RWPE2 (cell line): ENCODE measurements at regions not wholly inside any gene's neighbourhood (a gene's known extent, or its start where the extent isn't known, plus 50 kb on each side); places are given as distances from the start of the nearest gene placed in this dataset.

Experiments
- ATAC-seq: fragments of 200-7000 bp; cut with Tn5 transposase; 3 replicates; pipeline ENCODE4 v1.9.1; 2021; ENCODE audit warnings: low read depth
- DNase-seq: peaks from one replicate; pipeline ENCODE4 v3.0.0-alpha.2; 2020; ENCODE audit warnings: low spot score
- H3K27ac ChIP-seq: fragments of 450-650 bp; 2 replicates; pipeline ENCODE4 v1.5.1; 2017; ENCODE audit warnings: mild to moderate bottlenecking; ENCODE audit not compliant: poor library complexity, severe bottlenecking
- H3K27me3 ChIP-seq: fragments of 250-450 bp; sonication (Bioruptor Pico); 2 replicates; pipeline ENCODE4 v1.5.1; 2021; ENCODE audit warnings: mild to moderate bottlenecking, moderate library complexity; ENCODE audit not compliant: insufficient read depth, poor library complexity, severe bottlenecking
- H3K36me3 ChIP-seq: fragments of 250-450 bp; sonication (Bioruptor Pico); 2 replicates; pipeline ENCODE4 v1.5.1; 2020; ENCODE audit warnings: low read depth, mild to moderate bottlenecking, moderate library complexity
- H3K4me1 ChIP-seq: fragments of 250-450 bp; sonication (Bioruptor Pico); 2 replicates; pipeline ENCODE4 v1.5.1; 2021; ENCODE audit warnings: mild to moderate bottlenecking, moderate library complexity; ENCODE audit not compliant: insufficient read depth, poor library complexity, severe bottlenecking
- H3K4me3 ChIP-seq: fragments of 250-450 bp; sonication (Bioruptor Pico); 2 replicates; pipeline ENCODE4 v1.5.1; 2021; ENCODE audit warnings: mild to moderate bottlenecking, moderate library complexity; ENCODE audit not compliant: severe bottlenecking
- H3K9me3 ChIP-seq: fragments of 250-450 bp; sonication (Bioruptor Pico); 2 replicates; pipeline ENCODE4 v1.5.1; 2021; ENCODE audit warnings: mild to moderate bottlenecking, moderate library complexity; ENCODE audit not compliant: severe bottlenecking
- TF ChIP-seq, protein P1 (sequence below): fragments of 450-650 bp; IDR thresholded peaks from one replicate; pipeline ENCODE4 v1.5.1; 2017; ENCODE audit warnings: mild to moderate bottlenecking, moderate library complexity; ENCODE audit not compliant: poor library complexity, severe bottlenecking

- Histone ChIP-seq H3K9me3 (no peaks in the 10 kb centered on the region), H3K36me3 (no peaks in the 10 kb centered on the region), H3K27ac (no peak overlapping the region), H3K27me3 (no peaks in the 10 kb centered on the region), H3K4me1 (no peaks in the 10 kb centered on the region), H3K4me3 (no peak overlapping the region)
- TF ChIP-seq, protein P1, sequence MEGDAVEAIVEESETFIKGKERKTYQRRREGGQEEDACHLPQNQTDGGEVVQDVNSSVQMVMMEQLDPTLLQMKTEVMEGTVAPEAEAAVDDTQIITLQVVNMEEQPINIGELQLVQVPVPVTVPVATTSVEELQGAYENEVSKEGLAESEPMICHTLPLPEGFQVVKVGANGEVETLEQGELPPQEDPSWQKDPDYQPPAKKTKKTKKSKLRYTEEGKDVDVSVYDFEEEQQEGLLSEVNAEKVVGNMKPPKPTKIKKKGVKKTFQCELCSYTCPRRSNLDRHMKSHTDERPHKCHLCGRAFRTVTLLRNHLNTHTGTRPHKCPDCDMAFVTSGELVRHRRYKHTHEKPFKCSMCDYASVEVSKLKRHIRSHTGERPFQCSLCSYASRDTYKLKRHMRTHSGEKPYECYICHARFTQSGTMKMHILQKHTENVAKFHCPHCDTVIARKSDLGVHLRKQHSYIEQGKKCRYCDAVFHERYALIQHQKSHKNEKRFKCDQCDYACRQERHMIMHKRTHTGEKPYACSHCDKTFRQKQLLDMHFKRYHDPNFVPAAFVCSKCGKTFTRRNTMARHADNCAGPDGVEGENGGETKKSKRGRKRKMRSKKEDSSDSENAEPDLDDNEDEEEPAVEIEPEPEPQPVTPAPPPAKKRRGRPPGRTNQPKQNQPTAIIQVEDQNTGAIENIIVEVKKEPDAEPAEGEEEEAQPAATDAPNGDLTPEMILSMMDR = no peak
- ATAC-seq (no peak), DNase-seq (no peak)
These were observed 569.9 kb downstream of the BUD13 start for GRCh38 chr11:116202922-116203321.

- peak; percentile 11 for DNase-seq
- TF ChIP-seq, protein P1 = no peak
These were observed 572.2 kb downstream of the BUD13 start for GRCh38 chr11:116200564-116200963.

GRCh38 chr11:116199182-116199581 is 573.6 kb downstream of the BUD13 start:
- TF ChIP-seq, protein P1 = no peak
- no peak overlapping the region for H3K4me3 ChIP-seq
- ATAC-seq (no peak), DNase-seq (no peak)
- H3K27ac ChIP-seq = no peak overlapping the region
- H3K9me3 ChIP-seq = no peaks in the 10 kb centered on the region
- H3K4me1 ChIP-seq = no peaks in the 10 kb centered on the region
- H3K27me3 ChIP-seq = no peaks in the 10 kb centered on the region
- H3K36me3 ChIP-seq = no peaks in the 10 kb centered on the region

More at GRCh38 chr11:116200564-116200963, 572.2 kb downstream of the BUD13 start:
- no peak for ATAC-seq
- Histone ChIP-seq H3K4me1 (no peaks in the 10 kb centered on the region), H3K27me3 (no peaks in the 10 kb centered on the region), H3K36me3 (no peaks in the 10 kb centered on the region), H3K4me3 (no peak overlapping the region), H3K27ac (no peak overlapping the region), H3K9me3 (no peaks in the 10 kb centered on the region)

DNA sequence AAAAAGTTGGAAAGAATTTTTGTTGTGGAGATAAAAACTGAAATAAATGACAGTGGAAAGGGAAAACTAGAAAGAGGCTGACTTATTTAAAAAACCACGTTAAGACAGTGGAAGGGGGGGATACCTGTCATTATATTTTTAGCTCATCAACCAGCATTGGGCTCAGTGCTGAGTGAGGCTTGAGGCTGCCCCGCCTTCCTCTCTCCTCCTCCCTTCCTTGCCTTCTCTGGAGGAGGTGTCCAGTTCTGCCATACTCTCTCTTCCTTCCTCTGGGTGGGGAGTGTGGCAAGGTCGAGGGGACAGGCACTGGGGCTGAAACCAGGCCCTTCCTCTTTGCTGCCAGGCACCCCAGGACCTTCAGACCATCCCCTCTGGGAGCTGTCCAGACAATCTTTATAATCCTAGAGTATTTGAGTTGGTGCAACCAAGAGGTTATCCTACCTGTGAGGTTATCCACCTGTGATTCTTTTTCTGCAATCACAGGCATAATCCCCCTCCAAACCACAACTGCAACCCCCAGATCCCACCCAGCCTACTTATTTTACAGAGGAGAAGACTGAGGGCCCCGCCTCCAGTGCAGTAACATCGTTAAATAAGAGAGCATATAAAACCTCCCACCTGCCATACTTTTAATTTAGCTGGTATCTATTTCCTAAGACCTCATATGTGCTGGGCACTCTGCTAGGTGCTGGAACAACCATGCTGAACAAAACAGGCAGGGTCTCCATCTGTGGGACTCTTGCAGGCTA is 578.5 kb downstream of the BUD13 start:
- no peak for ATAC-seq
- H3K9me3 ChIP-seq = no peaks in the 10 kb centered on the region
- TF ChIP-seq, protein P1 = no peak
- H3K4me3 ChIP-seq = no peak overlapping the region
- no peak for DNase-seq
- H3K27ac ChIP-seq = no peak overlapping the region
- H3K36me3 ChIP-seq = no peaks in the 10 kb centered on the region
- H3K4me1 ChIP-seq = no peaks in the 10 kb centered on the region
- peaks cover 3% of the 10 kb centered on the region for H3K27me3 ChIP-seq

- TF ChIP-seq, protein P1 = no peak
- no peak for DNase-seq
- no peaks in the 10 kb centered on the region for H3K9me3 ChIP-seq
- H3K27me3 ChIP-seq = peaks cover 3% of the 10 kb centered on the region
- no peaks in the 10 kb centered on the region for H3K4me1 ChIP-seq
- peak; percentile 68 for ATAC-seq
- peak overlapping the region; percentile 19 for H3K4me3 ChIP-seq
- no peak overlapping the region for H3K27ac ChIP-seq
- H3K36me3 ChIP-seq = no peaks in the 10 kb centered on the region
These were observed 579.3 kb downstream of the BUD13 start for GRCh38 chr11:116193321-116194131.
